ENCODE measurements at regions not wholly inside any gene's neighbourhood (a gene's known extent, or its start where the extent isn't known, plus 50 kb on each side); places are given as distances from the start of the nearest gene placed in this dataset.

- Histone ChIP-seq H3K4me1 (replicated peaks) (no peaks in the 10 kb centered on the region), H3K27ac (no peak overlapping the region), H3K9me3 (no peaks in the 10 kb centered on the region), H3K4me3 (no peak overlapping the region), H3K36me3 (no peaks in the 10 kb centered on the region), H3K27me3 (replicated peaks; ENCODE audit: insufficient read depth) (no peaks in the 10 kb centered on the region)
- DNase-seq (ENCODE audit: low spot score), result no peak
- 61% methylated on average over 12 of the region's 12 CpGs for WGBS
- no peak for TF ChIP-seq POLR2A (IDR thresholded peaks at IDR 0.05)
- no peak for TF ChIP-seq POLR2AphosphoS5 (IDR thresholded peaks at IDR 0.05)
- no peak for TF ChIP-seq CTCF (IDR thresholded peaks at IDR 0.05)
- intact Hi-C loops (cut with DNase I), result no loop called here
These were observed 54.6 kb upstream of the PAX6 start for GRCh38 chr11:31865606-31866300.

GRCh38 chr11:31863170-31863832 lies 52.2 kb upstream of the PAX6 start:
- no peak for DNase-seq (ENCODE audit: low spot score)
- Histone ChIP-seq H3K4me1 (replicated peaks) (no peaks in the 10 kb centered on the region), H3K36me3 (no peaks in the 10 kb centered on the region), H3K9me3 (no peaks in the 10 kb centered on the region), H3K27me3 (replicated peaks; ENCODE audit: insufficient read depth) (no peaks in the 10 kb centered on the region), H3K4me3 (no peak overlapping the region), H3K27ac (no peak overlapping the region)
- WGBS, result 83% methylated on average over 7 of the region's 7 CpGs
- TF ChIP-seq CTCF (IDR thresholded peaks at IDR 0.05), result no peak
- no peak for TF ChIP-seq POLR2AphosphoS5 (IDR thresholded peaks at IDR 0.05)
- no peak for TF ChIP-seq POLR2A (IDR thresholded peaks at IDR 0.05)
- intact Hi-C loops (cut with DNase I), result no loop called here

- Histone ChIP-seq H3K27me3 (replicated peaks; ENCODE audit: insufficient read depth) (no peaks in the 10 kb centered on the region), H3K4me1 (replicated peaks) (no peaks in the 10 kb centered on the region), H3K4me3 (no peak overlapping the region), H3K27ac (no peak overlapping the region), H3K36me3 (no peaks in the 10 kb centered on the region), H3K9me3 (no peaks in the 10 kb centered on the region)
- 88% methylated on average over 3 of the region's 3 CpGs for WGBS
- no peak for DNase-seq (ENCODE audit: low spot score)
- intact Hi-C loops (cut with DNase I), result no loop called here
- no peak for TF ChIP-seq CTCF (IDR thresholded peaks at IDR 0.05)
- TF ChIP-seq POLR2A (IDR thresholded peaks at IDR 0.05), result no peak
- no peak for TF ChIP-seq POLR2AphosphoS5 (IDR thresholded peaks at IDR 0.05)
These were observed 49.9 kb upstream of the PAX6 start for GRCh38 chr11:31861011-31861410.
